RWPE1 (cell line): ENCODE measurements at regions not wholly inside any gene's neighbourhood (a gene's known extent, or its start where the extent isn't known, plus 50 kb on each side); places are given as distances from the start of the nearest gene placed in this dataset.
A peak's percentile ranks its signal among the peaks of the same experiment; 100 is the strongest.

Experiments used
- CTCF ChIA-PET: fragments of 350-600 bp; sonication (Branson Sonifier 250); formaldehyde crosslinking; extraction: SDS; loops from one replicate; lab custom pipeline; 2021; lab: Yijun Ruan, JAX
- POLR2A ChIA-PET: fragments of 400-600 bp; formaldehyde crosslinking; extraction: SDS; loops from one replicate; lab custom pipeline; 2020; ENCODE audit warnings: antibody characterized with exemption; ENCODE audit not compliant: low non-redundant PET; lab: Yijun Ruan, JAX
- DNase-seq: peaks from one replicate; pipeline ENCODE4 v3.0.0; 2012; ENCODE audit warnings: low spot score
- H3K27ac ChIP-seq: fragments of 450-650 bp; 2 replicates; pipeline ENCODE4 v1.5.1; 2017
- TF ChIP-seq, protein P1 (sequence below): fragments of 450-650 bp; conservative IDR thresholded peaks from 2 replicates; pipeline ENCODE4 v1.5.1; 2017; ENCODE audit warnings: low read depth, mild to moderate bottlenecking

DNA sequence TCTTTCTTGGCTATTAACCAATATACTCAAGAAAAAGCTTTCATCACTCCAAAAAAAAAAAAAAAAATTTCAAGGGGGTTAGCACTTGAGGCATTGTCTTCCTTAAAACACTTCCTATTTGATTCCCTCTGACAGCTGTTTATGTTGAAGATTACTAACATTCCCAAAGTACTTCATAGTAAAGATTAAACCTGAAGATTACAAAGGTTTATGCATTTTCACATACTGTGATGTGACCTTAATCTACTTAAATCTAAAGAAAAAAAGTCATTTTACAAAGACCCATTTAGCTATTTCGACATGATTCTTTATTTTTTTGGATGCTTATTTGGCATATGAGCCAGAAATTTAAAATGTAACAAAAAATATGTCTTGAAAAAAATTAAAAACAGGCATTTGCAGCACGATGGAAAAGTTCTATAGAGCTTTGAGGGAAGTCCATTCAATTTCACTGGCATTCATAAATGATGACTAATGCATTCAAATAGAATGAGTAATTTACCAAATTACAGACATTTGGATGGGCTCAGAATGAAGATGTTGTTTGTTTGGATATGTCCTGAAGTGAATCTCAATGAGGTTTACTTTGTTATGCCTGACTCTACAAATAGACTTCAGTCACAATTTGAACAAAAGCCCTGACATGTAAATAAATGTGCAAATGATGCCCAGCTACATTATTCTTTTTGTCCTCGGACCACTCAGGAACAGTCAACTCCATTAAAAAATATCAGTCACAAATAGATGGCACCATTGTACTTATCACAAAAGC is 674.6 kb upstream of the MARCKS start:
- DNase-seq = peak; percentile 68
- H3K27ac ChIP-seq = no peak overlapping the region
- TF ChIP-seq, protein P1, sequence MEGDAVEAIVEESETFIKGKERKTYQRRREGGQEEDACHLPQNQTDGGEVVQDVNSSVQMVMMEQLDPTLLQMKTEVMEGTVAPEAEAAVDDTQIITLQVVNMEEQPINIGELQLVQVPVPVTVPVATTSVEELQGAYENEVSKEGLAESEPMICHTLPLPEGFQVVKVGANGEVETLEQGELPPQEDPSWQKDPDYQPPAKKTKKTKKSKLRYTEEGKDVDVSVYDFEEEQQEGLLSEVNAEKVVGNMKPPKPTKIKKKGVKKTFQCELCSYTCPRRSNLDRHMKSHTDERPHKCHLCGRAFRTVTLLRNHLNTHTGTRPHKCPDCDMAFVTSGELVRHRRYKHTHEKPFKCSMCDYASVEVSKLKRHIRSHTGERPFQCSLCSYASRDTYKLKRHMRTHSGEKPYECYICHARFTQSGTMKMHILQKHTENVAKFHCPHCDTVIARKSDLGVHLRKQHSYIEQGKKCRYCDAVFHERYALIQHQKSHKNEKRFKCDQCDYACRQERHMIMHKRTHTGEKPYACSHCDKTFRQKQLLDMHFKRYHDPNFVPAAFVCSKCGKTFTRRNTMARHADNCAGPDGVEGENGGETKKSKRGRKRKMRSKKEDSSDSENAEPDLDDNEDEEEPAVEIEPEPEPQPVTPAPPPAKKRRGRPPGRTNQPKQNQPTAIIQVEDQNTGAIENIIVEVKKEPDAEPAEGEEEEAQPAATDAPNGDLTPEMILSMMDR = no peak
- ChIA-PET CTCF (interaction anchor here (0.6 to 1.1 kb wide), 3 partner anchors 17 to 734 kb away, joined by 3 to 4 read pairs (median 4); no protein-coding TSS in a partner anchor), POLR2A (no interaction called here)

DNA sequence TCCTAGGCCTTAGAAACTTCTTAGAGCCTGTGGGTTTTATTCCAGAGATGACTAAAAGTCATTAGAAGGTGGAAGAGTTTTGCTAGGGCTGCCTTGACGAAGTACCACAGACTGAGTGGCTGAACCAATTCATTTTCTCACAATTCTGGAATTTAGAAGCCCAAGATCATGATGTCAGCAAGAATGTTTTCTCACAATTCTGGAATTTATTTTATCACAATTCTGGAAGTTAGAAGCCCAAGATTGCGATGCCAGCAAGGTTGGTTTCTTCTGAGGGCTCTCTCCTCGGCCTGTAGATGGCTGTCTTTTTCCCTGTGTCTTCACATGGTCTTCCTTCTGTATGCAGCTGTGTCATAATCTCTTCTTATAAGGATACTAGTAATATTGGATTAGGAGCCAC is 672.9 kb upstream of the MARCKS start:
- TF ChIP-seq, protein P1 = no peak
- ChIA-PET POLR2A (no interaction called here), CTCF (no interaction called here)
- H3K27ac ChIP-seq = no peak overlapping the region
- no peak for DNase-seq

DNA sequence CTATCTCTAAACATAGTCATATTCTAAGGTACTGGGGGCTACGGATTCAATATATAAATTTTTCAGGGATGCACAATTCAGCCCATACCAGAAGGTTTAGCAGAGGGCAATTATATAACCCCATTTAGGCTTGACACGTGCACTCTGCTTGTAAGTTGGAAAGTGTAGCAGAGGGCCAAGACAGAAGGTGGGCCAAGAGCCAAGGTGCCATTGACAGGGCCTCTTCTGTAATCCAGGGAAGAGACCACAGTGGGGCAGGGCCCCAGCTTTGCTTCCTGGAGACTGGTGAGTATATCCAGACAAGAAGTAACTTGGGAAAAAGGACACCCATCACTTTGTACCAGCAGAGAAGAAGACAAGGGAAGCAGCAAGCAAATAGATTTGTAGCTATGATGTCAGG is 672.4 kb upstream of the MARCKS start:
- TF ChIP-seq, protein P1 = no peak
- POLR2A ChIA-PET = no interaction called here
- no peak for DNase-seq
- H3K27ac ChIP-seq = no peak overlapping the region
- CTCF ChIA-PET = no interaction called here

DNA sequence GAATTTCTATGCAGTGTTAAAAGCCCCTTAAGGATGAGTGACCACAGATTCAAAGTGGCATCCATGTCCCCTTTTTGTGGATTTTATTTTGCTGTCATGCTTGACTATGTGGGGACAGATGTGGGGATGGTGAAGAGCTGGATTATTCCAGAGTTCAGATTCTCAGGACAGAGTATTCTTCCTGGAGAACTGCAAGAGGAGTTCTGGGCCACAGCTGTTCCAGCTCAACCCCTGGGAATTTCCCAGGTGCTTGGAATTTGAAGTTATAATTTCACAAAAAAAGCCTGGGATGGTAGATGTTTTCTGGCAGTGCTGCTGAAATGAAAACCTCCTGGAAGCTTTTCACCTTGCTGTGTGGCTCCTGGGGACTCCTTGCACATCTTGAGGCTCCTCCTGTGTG is 671.8 kb upstream of the MARCKS start:
- TF ChIP-seq, protein P1 = no peak
- no peak for DNase-seq
- CTCF ChIA-PET = no interaction called here
- no peak overlapping the region for H3K27ac ChIP-seq
- POLR2A ChIA-PET = no interaction called here

DNA sequence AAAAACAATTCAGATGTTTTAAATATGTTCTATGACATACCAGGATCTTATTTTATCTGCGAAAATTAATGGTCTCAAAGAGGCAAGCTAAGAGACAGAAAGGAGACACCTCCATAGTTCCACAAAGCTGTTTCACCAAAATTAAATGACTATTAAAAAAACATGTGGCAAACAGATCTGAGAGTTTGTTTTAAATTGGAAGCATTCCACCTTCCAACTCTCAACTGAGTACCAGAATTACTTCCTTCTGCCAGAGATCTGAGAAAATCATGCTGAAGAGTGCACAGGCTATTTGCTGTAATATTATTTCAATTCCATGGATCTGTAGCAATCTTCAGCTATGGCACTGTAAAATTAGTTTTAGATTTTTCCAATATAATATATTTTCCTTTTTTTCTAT is 669.5 kb upstream of the MARCKS start:
- DNase-seq = no peak
- no peak overlapping the region for H3K27ac ChIP-seq
- ChIA-PET POLR2A (no interaction called here), CTCF (no interaction called here)
- TF ChIP-seq, protein P1 = no peak

DNA sequence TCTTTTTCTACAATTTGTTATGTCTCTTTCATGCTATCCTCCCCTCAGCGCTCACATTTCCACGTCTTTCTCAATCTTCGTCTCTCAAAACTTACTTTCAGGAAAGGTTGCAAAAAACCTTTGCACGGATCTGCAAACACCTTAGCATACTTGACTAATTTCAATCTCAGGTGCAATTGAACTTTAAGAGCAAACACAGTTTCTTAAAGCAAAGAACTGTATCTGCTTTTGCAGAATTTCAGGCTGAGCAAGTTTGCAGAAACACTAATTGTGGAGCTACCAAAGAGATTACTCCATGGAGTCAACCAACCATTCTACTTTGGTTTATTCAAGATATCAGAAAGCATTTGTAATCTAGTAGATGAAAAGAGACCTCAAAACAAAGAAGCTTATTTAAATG is 668.2 kb upstream of the MARCKS start:
- DNase-seq = no peak
- POLR2A ChIA-PET = no interaction called here
- TF ChIP-seq, protein P1 = no peak
- CTCF ChIA-PET = no interaction called here
- H3K27ac ChIP-seq = no peak overlapping the region
